ENCODE measurements at regions not wholly inside any gene's neighbourhood (a gene's known extent, or its start where the extent isn't known, plus 50 kb on each side); places are given as distances from the start of the nearest gene placed in this dataset.
"Not testable (repeated sequence)": the region's sequence is repeated elsewhere in the genome, so short reads cannot be mapped to it uniquely, and the experiment has no call there.

DNA sequence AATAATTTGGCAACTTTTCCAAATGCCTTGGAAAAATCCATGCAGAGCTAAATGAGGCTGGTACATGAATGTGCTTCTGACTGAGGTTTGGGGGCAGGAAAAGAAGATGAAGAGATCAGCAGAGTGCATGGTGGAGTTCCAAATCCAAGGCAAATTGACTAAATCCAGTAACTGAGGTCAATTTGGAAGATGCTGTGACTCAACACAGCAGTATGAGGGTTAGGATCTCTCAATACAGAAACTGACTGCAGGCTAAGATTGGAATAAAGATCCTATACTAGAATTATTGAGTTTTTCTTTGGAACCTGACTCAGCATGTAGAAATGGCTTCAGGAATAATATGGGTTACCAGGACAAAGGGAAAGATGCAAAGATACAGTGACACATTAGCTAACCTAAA is 99.3 kb upstream of the FAT3 start:
- no peak for DNase-seq
- intact Hi-C loops (cut with DNase I): no loop called here
- ATAC-seq: no peak

- no peak for ATAC-seq
- no peak for DNase-seq
- intact Hi-C loops (cut with DNase I): no loop called here
Observed at GRCh38 chr11:92123540-92123939, 101.1 kb upstream of the FAT3 start.

GRCh38 chr11:92122561-92122960 is 102.1 kb upstream of the FAT3 start:
- no peak for ATAC-seq
- DNase-seq: no peak
- intact Hi-C loops (cut with DNase I): no loop called here

- intact Hi-C loops (cut with DNase I): no loop called here
- DNase-seq (no peak), ATAC-seq (no peak)
Observed at GRCh38 chr11:92111287-92111686, 113.3 kb upstream of the FAT3 start.

DNA sequence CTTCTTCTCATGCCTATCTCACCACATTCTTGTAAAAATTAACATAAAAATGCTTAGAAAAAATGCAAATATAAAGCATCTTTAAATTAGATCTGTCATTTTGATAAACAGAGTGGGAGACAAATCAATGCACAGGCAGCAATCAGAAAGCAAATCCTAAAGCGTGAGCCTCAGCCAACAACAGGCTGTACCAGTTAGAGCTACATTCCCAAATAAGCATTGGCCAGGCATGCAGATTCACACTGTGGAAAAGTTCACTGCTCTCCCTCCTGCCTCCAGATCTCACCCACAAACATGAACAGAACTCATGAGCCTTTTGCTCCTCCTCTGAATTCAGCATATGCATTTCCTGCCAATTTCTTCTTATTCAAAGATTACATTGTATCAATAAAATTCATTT is 115.2 kb upstream of the FAT3 start:
- no peak for DNase-seq
- ATAC-seq: no peak
- intact Hi-C loops (cut with DNase I): no loop called here

- no peak for DNase-seq
- ATAC-seq: no peak
- intact Hi-C loops (cut with DNase I): no loop called here
Observed at GRCh38 chr11:92107331-92107730, 117.3 kb upstream of the FAT3 start.

DNA sequence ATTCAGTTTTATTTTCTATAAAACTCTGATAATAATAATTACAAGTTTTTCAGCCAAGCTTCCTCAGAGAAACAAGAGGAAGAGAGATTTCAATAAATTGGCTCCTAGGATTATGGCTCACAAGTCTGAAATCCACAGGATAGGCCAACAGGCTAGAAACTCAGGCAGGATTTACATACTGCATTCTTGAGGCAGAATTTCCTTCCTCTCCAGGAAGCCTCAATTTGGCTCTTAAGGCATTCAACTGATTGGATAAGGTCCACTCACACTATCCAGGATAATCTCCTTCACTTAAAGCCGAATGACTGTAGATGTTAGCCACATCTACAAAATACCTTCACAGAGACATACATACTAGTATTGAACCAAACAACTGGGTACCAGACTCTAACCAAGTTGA is 120.3 kb upstream of the FAT3 start:
- DNase-seq: no peak
- intact Hi-C loops (cut with DNase I): no loop called here
- no peak for ATAC-seq

GRCh38 chr11:92101920-92102319 is 122.7 kb upstream of the FAT3 start:
- intact Hi-C loops (cut with DNase I): no loop called here
- ATAC-seq (no peak), DNase-seq (no peak)

DNA sequence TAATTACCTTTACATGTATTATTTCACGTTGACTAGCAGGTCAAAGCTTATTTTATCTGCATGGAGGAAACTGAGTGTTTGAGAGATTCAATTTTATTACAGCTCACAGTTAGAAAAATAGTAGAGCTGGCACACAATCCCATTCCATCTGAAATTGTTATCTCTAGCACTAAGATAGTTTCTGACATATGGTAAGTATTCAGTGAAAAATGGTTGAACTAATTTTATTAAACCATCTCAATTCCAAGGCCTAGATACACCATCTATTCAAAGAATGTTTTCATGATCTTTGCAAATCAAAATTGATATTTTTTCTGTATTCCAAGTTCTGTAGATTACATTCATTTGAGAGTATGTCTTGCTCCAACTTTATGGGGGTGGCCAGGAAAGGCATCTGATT is 125.4 kb upstream of the FAT3 start:
- ATAC-seq (no peak), DNase-seq (no peak)
- intact Hi-C loops (cut with DNase I): no loop called here

- no peak for DNase-seq
- intact Hi-C loops (cut with DNase I): no loop called here
- no peak for ATAC-seq
Observed at GRCh38 chr11:92098172-92098571, 126.4 kb upstream of the FAT3 start.

DNA sequence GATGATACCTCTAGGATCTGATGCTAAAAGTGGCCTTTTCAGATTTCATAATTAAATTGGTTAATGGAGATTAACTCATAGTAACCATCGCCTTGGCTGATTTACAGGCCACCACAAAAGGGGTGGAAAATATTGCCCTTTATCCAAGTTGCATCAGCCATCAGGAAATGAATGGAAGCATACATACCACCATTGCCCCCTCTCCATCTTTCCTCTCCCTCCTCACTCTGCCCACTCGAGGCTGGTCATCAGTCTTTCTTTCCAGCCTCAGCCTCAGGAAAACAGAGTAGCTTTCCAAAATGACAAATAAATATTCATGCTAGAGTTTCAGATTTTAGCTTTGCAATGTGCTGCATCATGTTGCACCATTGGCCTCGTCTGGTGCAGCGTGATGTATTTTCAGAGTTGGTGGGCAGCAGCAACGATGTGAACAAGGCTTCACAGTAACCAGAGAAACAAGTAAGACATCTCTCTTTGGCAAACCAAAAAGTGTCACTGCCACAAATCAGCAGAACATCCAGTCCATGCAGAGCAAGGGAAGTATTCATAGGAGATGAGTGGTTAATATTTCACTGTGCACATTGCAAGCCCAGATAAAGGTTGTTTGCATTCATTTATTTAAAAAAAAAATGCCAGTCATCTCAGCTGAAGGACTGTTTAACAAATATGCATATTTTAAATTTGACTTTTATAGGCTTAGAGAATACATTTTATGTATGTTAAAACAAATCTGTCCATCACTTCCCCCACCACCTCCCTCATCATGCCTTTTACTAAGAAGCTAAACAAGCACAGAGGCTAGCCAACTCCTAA is 136.7 kb upstream of the FAT3 start:
- intact Hi-C loops (cut with DNase I): no loop called here
- no peak for DNase-seq
- no peak for ATAC-seq

DNA sequence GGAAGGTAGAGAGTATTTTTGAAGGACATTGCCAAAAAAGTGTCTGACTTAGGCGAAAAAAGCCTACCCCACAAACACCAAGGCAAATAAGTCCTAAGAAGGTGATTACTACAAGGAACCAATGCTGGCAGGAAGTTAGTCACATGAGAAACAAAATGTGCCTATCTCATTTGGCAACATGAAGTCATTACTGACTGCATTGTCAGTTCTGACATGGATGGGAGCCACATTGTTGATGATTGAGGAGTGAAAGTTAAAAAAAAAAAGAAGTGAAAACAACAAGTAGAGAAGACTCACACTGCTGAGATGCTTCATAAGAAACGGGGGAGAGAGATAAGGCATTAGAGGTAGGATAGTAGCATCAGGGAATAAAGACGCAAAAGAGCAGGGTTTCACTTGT is 141.5 kb upstream of the FAT3 start:
- no peak for DNase-seq
- intact Hi-C loops (cut with DNase I): no loop called here

DNA sequence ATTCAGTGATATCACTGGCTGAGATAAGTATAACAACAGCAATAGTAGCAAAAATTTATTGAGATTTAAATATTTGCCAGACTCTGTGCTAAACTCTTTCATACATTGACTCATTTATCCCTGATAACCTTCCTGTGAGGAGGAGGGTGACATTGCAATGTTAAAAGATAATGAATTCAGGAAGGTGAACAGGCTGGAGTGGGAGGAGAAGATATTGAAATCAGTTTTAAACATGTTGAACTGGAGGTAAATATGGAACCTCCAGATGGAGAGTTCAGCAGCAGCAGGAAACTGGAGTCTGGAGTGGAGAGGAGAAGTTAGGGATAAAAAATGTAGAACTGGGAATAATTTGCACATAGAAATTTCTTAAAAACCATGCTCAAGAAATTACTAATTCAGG is 142.0 kb upstream of the FAT3 start:
- DNase-seq: no peak
- intact Hi-C loops (cut with DNase I): no loop called here
- no peak for ATAC-seq

More for the DNA sequence above, 141.5 kb upstream of the FAT3 start:
- no peak for ATAC-seq

- intact Hi-C loops (cut with DNase I); ATAC-seq; DNase-seq: not testable (repeated sequence)
Observed at GRCh38 chr11:92074498-92074897, 150.1 kb upstream of the FAT3 start.

- intact Hi-C loops (cut with DNase I): no loop called here
- ATAC-seq (no peak), DNase-seq (no peak)
Observed at GRCh38 chr11:92071660-92072059, 153.0 kb upstream of the FAT3 start.

- no peak for ATAC-seq
- intact Hi-C loops (cut with DNase I): no loop called here
- DNase-seq: no peak
Observed at GRCh38 chr11:92070026-92070889, 154.4 kb upstream of the FAT3 start.

GRCh38 chr11:92067016-92067415 is 157.6 kb upstream of the FAT3 start:
- no peak for ATAC-seq
- no peak for DNase-seq

GRCh38 chr11:92061456-92062062 is 163.1 kb upstream of the FAT3 start:
- intact Hi-C loops (cut with DNase I): no loop called here
- no peak for ATAC-seq

More at GRCh38 chr11:92067016-92067415, 157.6 kb upstream of the FAT3 start:
- intact Hi-C loops (cut with DNase I): no loop called here

GRCh38 chr11:92057849-92058442 is 166.7 kb upstream of the FAT3 start:
- intact Hi-C loops (cut with DNase I): no loop called here
- ATAC-seq (no peak), DNase-seq (no peak)

More at GRCh38 chr11:92061456-92062062, 163.1 kb upstream of the FAT3 start:
- no peak for DNase-seq

DNA sequence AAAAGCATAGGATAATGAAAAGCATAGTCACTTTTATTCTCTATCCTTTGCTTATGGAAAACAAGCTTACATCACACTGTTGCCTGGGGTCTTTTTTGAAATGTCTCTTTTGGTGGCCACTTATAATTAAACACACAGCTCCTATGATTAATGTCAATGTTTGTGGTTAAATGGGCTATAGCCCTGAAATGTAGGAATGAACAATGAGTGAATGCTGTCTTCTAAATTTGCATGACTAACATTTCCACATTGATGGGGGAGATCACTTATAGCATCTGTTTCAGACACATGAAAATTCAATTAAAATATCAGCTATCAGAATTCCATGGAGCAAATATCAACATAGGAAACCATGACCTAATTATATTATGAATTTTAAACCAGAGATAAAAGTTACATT is 171.4 kb upstream of the FAT3 start:
- DNase-seq: no peak
- intact Hi-C loops (cut with DNase I): no loop called here
- no peak for ATAC-seq

Data from left cardiac atrium (tissue), 4 donors.